ENCODE measurements at regions not wholly inside any gene's neighbourhood (a gene's known extent, or its start where the extent isn't known, plus 50 kb on each side); places are given as distances from the start of the nearest gene placed in this dataset.

GRCh38 chr9:26324786-26325443 is 567.7 kb downstream of the CAAP1 start:
- no peak for DNase-seq (ENCODE audit: extremely low spot score, unreplicated experiment)

GRCh38 chr9:26321935-26322334 is 570.7 kb downstream of the CAAP1 start:
- Mint-ChIP-seq H3K9me3 (ENCODE audit: unreplicated experiment) (peaks cover 16% of the 10 kb centered on the region), H3K4me3 (ENCODE audit: unreplicated experiment) (no peak overlapping the region), H3K36me3 (ENCODE audit: unreplicated experiment) (peaks cover 11% of the 10 kb centered on the region), H3K27me3 (ENCODE audit: unreplicated experiment) (no peaks in the 10 kb centered on the region), H3K4me1 (ENCODE audit: unreplicated experiment) (peaks cover 27% of the 10 kb centered on the region), H3K27ac (ENCODE audit: unreplicated experiment) (no peak overlapping the region)
- no peak for TF ChIP-seq CTCF (IDR thresholded peaks at IDR 0.05)
- no peak for DNase-seq (ENCODE audit: extremely low spot score, unreplicated experiment)

More at GRCh38 chr9:26324786-26325443, 567.7 kb downstream of the CAAP1 start:
- peaks cover 34% of the 10 kb centered on the region for H3K4me1 Mint-ChIP-seq (ENCODE audit: unreplicated experiment)
- peaks cover 7% of the 10 kb centered on the region for H3K9me3 Mint-ChIP-seq (ENCODE audit: unreplicated experiment)
- H3K36me3 Mint-ChIP-seq (ENCODE audit: unreplicated experiment): peaks cover 7% of the 10 kb centered on the region
- peak overlapping the region; percentile 46 for H3K27ac Mint-ChIP-seq (ENCODE audit: unreplicated experiment)
- no peak for TF ChIP-seq CTCF (IDR thresholded peaks at IDR 0.05)
- H3K27me3 Mint-ChIP-seq (ENCODE audit: unreplicated experiment): no peaks in the 10 kb centered on the region
- no peak overlapping the region for H3K4me3 Mint-ChIP-seq (ENCODE audit: unreplicated experiment)

GRCh38 chr9:26319859-26320258 is 572.7 kb downstream of the CAAP1 start:
- peaks cover 16% of the 10 kb centered on the region for H3K4me1 Mint-ChIP-seq (ENCODE audit: unreplicated experiment)
- H3K27ac Mint-ChIP-seq (ENCODE audit: unreplicated experiment): no peak overlapping the region
- H3K4me3 Mint-ChIP-seq (ENCODE audit: unreplicated experiment): no peak overlapping the region
- no peak for TF ChIP-seq CTCF (IDR thresholded peaks at IDR 0.05)
- no peaks in the 10 kb centered on the region for H3K27me3 Mint-ChIP-seq (ENCODE audit: unreplicated experiment)
- DNase-seq (ENCODE audit: extremely low spot score, unreplicated experiment): no peak
- peaks cover 16% of the 10 kb centered on the region for H3K9me3 Mint-ChIP-seq (ENCODE audit: unreplicated experiment)
- peaks cover 11% of the 10 kb centered on the region for H3K36me3 Mint-ChIP-seq (ENCODE audit: unreplicated experiment)

- Mint-ChIP-seq H3K4me1 (ENCODE audit: unreplicated experiment) (peaks cover 30% of the 10 kb centered on the region), H3K27me3 (ENCODE audit: unreplicated experiment) (no peaks in the 10 kb centered on the region), H3K27ac (ENCODE audit: unreplicated experiment) (no peak overlapping the region), H3K9me3 (ENCODE audit: unreplicated experiment) (no peaks in the 10 kb centered on the region), H3K4me3 (ENCODE audit: unreplicated experiment) (no peak overlapping the region), H3K36me3 (ENCODE audit: unreplicated experiment) (no peaks in the 10 kb centered on the region)
- TF ChIP-seq CTCF (IDR thresholded peaks at IDR 0.05): no peak
- no peak for DNase-seq (ENCODE audit: extremely low spot score, unreplicated experiment)
These were observed 579.5 kb downstream of the CAAP1 start for GRCh38 chr9:26313108-26313507.

- no peaks in the 10 kb centered on the region for H3K27me3 Mint-ChIP-seq (ENCODE audit: unreplicated experiment)
- no peak for TF ChIP-seq CTCF (IDR thresholded peaks at IDR 0.05)
- H3K9me3 Mint-ChIP-seq (ENCODE audit: unreplicated experiment): no peaks in the 10 kb centered on the region
- DNase-seq (ENCODE audit: extremely low spot score, unreplicated experiment): no peak
- H3K27ac Mint-ChIP-seq (ENCODE audit: unreplicated experiment): no peak overlapping the region
- no peaks in the 10 kb centered on the region for H3K36me3 Mint-ChIP-seq (ENCODE audit: unreplicated experiment)
- H3K4me3 Mint-ChIP-seq (ENCODE audit: unreplicated experiment): no peak overlapping the region
- peaks cover 34% of the 10 kb centered on the region for H3K4me1 Mint-ChIP-seq (ENCODE audit: unreplicated experiment)
These were observed 581.1 kb downstream of the CAAP1 start for GRCh38 chr9:26311463-26311995.

Measured in osteocyte (in vitro differentiated cells).